Neural progenitor cell (in vitro differentiated cells): ENCODE measurements at regions not wholly inside any gene's neighbourhood (a gene's known extent, or its start where the extent isn't known, plus 50 kb on each side); places are given as distances from the start of the nearest gene placed in this dataset.

Experiments used
- DNase-seq: peaks from one replicate; pipeline ENCODE4 v3.0.0-alpha.2; 2016; ENCODE audit warnings: low spot score
- H2AFZ ChIP-seq: fragments of 200-600 bp; sonication (generic); replicated peaks from 2 replicates; pipeline ENCODE4 v1.6.1; 2016; ENCODE audit warnings: antibody characterized with exemption
- H3F3A ChIP-seq: fragments of 200-600 bp; sonication (generic); 2 replicates; pipeline ENCODE4 v1.6.1; 2016; ENCODE audit warnings: antibody characterized with exemption, low read depth
- H3K27ac ChIP-seq: fragments of 200-600 bp; sonication (generic); 2 replicates; pipeline ENCODE4 v1.5.1; 2016; ENCODE audit warnings: mild to moderate bottlenecking
- H3K27me3 ChIP-seq: fragments of 200-600 bp; sonication (generic); 2 replicates; pipeline ENCODE4 v1.6.1; 2016; ENCODE audit warnings: mild to moderate bottlenecking, moderate library complexity
- H3K36me3 ChIP-seq: fragments of 200-600 bp; sonication (generic); 2 replicates; pipeline ENCODE4 v1.5.1; 2016
- H3K4me1 ChIP-seq: fragments of 200-600 bp; sonication (generic); 2 replicates; pipeline ENCODE4 v1.6.1; 2016; ENCODE audit warnings: mixed run types
- H3K4me2 ChIP-seq: fragments of 200-600 bp; sonication (generic); 2 replicates; pipeline ENCODE4 v1.6.1; 2016
- H3K4me3 ChIP-seq: fragments of 200-600 bp; sonication (generic); 2 replicates; pipeline ENCODE4 v1.5.1; 2016
- H3K79me2 ChIP-seq: fragments of 200-600 bp; sonication (generic); 2 replicates; pipeline ENCODE4 v1.6.1; 2016; ENCODE audit warnings: low read depth
- H3K9ac ChIP-seq: fragments of 200-600 bp; sonication (generic); 2 replicates; pipeline ENCODE4 v1.6.1; 2016
- H3K9me3 ChIP-seq: fragments of 200-600 bp; sonication (generic); 2 replicates; pipeline ENCODE4 v1.5.1; 2016; ENCODE audit warnings: low read depth
- H4K20me1 ChIP-seq: fragments of 200-600 bp; sonication (generic); 2 replicates; pipeline ENCODE4 v1.6.1; 2016; ENCODE audit warnings: low read depth
- H3K27ac Mint-ChIP-seq: 3 replicates; pipeline ENCODE4 v1.8.0; 2021; ENCODE audit warnings: mixed read lengths
- H3K27me3 Mint-ChIP-seq: 2 replicates; pipeline ENCODE4 v1.8.0; 2022; ENCODE audit warnings: low read depth, mild to moderate bottlenecking, inconsistent platforms, moderate library complexity, mixed read lengths; ENCODE audit not compliant: insufficient read depth
- H3K36me3 Mint-ChIP-seq: 3 replicates; pipeline ENCODE4 v1.8.0; 2021; ENCODE audit warnings: mixed read lengths
- H3K4me1 Mint-ChIP-seq: 3 replicates; pipeline ENCODE4 v1.8.0; 2021; ENCODE audit warnings: mixed read lengths
- H3K4me3 Mint-ChIP-seq: 3 replicates; pipeline ENCODE4 v1.8.0; 2021; ENCODE audit warnings: mild to moderate bottlenecking, moderate library complexity, mixed read lengths
- H3K9me3 Mint-ChIP-seq: 3 replicates; pipeline ENCODE4 v1.8.0; 2020; ENCODE audit warnings: mixed read lengths
- EZH2 ChIP-seq: fragments of 200-600 bp; sonication (generic); IDR thresholded peaks from 2 replicates; pipeline ENCODE4 v1.6.1; 2017; ENCODE audit warnings: antibody characterized with exemption, mild to moderate bottlenecking, moderate library complexity
- EZH2phosphoT487 ChIP-seq: fragments of 200-600 bp; sonication (generic); IDR thresholded peaks from 2 replicates; pipeline ENCODE4 v1.6.1; 2017; ENCODE audit warnings: antibody characterized with exemption
- TF ChIP-seq, protein P1 (sequence below): fragments of 200-600 bp; sonication (generic); IDR thresholded peaks from 2 replicates; pipeline ENCODE4 v1.5.1; 2017; ENCODE audit warnings: antibody characterized with exemption, mild to moderate bottlenecking

DNA sequence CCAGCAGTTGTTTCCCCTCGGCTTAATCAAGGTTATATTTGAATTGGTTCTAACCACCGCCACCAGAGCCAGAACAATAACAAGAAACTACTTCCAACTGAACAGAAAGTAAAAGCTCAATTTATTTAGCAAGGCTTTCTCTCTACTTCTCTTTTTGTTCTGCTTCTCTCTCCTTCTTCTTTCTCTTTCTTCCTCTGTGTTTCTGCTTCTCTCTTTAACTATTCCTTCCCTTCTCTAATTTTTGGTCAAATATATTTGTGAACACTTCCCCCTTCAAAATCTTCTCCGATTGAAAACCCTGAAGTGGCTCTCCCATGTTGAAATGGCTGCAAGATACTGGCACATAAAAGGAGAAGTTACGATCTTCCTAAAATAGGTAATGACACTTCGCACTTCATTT, 1195.9 kb upstream of the PRKX start:
- TF ChIP-seq EZH2, result no peak
- TF ChIP-seq, protein P1, sequence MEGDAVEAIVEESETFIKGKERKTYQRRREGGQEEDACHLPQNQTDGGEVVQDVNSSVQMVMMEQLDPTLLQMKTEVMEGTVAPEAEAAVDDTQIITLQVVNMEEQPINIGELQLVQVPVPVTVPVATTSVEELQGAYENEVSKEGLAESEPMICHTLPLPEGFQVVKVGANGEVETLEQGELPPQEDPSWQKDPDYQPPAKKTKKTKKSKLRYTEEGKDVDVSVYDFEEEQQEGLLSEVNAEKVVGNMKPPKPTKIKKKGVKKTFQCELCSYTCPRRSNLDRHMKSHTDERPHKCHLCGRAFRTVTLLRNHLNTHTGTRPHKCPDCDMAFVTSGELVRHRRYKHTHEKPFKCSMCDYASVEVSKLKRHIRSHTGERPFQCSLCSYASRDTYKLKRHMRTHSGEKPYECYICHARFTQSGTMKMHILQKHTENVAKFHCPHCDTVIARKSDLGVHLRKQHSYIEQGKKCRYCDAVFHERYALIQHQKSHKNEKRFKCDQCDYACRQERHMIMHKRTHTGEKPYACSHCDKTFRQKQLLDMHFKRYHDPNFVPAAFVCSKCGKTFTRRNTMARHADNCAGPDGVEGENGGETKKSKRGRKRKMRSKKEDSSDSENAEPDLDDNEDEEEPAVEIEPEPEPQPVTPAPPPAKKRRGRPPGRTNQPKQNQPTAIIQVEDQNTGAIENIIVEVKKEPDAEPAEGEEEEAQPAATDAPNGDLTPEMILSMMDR, result no peak
- H3K4me1 Mint-ChIP-seq, result no peaks in the 10 kb centered on the region
- no peaks in the 10 kb centered on the region for H3K36me3 Mint-ChIP-seq

DNA sequence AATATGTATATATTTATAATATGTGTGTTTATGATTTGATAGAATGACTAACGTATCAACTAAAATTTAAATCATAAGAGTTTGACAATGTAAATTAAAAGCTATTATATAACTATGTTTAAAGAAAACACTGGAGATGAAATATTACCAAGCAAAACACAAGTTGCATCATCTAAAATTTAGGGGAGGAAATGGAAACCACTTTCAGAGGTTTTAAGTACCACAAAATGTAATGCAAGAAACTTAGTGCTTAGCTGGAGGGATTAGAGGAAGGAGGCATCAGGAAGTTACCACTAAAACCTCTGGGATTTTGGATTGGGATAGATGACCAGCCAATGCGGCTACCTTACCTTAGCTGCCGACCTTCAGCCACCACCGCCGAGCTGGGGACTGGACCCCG, 1192.1 kb upstream of the PRKX start:
- Histone ChIP-seq H3F3A (no peaks in the 10 kb centered on the region), H3K4me2 (no peak overlapping the region), H2AFZ (no peak overlapping the region), H3K4me3 (no peak overlapping the region), H3K27ac (no peak overlapping the region), H3K4me1 (no peaks in the 10 kb centered on the region), H3K79me2 (no peaks in the 10 kb centered on the region), H4K20me1 (no peaks in the 10 kb centered on the region), H3K9me3 (no peaks in the 10 kb centered on the region), H3K9ac (no peak overlapping the region), H3K36me3 (no peaks in the 10 kb centered on the region), H3K27me3 (no peaks in the 10 kb centered on the region)
- TF ChIP-seq, protein P1, result no peak
- TF ChIP-seq EZH2phosphoT487 (no peak), EZH2 (no peak)
- no peak overlapping the region for H3K4me3 Mint-ChIP-seq
- no peaks in the 10 kb centered on the region for H3K4me1 Mint-ChIP-seq
- no peaks in the 10 kb centered on the region for H3K27me3 Mint-ChIP-seq
- H3K9me3 Mint-ChIP-seq, result no peaks in the 10 kb centered on the region
- no peak overlapping the region for H3K27ac Mint-ChIP-seq
- no peak for DNase-seq
- no peaks in the 10 kb centered on the region for H3K36me3 Mint-ChIP-seq

More for the DNA sequence above, 1195.9 kb upstream of the PRKX start:
- Histone ChIP-seq H3K4me3 (no peak overlapping the region), H3K27me3 (no peaks in the 10 kb centered on the region), H3K36me3 (no peaks in the 10 kb centered on the region), H2AFZ (no peak overlapping the region), H3F3A (no peaks in the 10 kb centered on the region), H3K9me3 (no peaks in the 10 kb centered on the region), H3K4me2 (no peak overlapping the region), H4K20me1 (no peaks in the 10 kb centered on the region), H3K9ac (no peak overlapping the region), H3K4me1 (no peaks in the 10 kb centered on the region), H3K27ac (no peak overlapping the region), H3K79me2 (no peaks in the 10 kb centered on the region)
- H3K4me3 Mint-ChIP-seq, result no peak overlapping the region
- no peaks in the 10 kb centered on the region for H3K9me3 Mint-ChIP-seq
- DNase-seq, result no peak
- no peak overlapping the region for H3K27ac Mint-ChIP-seq
- no peaks in the 10 kb centered on the region for H3K27me3 Mint-ChIP-seq

DNA sequence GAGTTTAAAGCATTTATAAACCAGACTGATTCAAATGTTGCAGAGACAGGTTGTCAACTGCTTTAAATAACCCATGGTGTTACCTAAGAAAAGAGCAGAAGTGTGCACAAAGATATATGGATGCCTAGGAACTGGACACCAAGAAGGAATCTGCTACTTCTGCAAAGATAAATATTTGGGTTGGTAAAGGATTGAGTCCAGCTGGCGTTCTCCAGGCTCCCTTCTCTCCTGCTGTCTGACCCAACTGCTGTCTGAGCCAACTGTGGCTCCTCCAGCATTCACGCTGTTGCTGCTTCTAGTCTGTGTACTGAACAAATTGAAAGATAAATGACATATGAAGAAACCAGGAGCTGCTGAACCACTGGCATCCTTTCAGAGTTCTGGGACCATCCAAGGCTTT, 1167.8 kb upstream of the PRKX start:
- no peaks in the 10 kb centered on the region for H3K27me3 Mint-ChIP-seq
- Histone ChIP-seq H3K4me2 (no peak overlapping the region), H3K27me3 (no peaks in the 10 kb centered on the region), H3K4me1 (no peaks in the 10 kb centered on the region), H3K36me3 (no peaks in the 10 kb centered on the region), H3K27ac (no peak overlapping the region), H3K4me3 (no peak overlapping the region), H3K9me3 (no peaks in the 10 kb centered on the region), H3K79me2 (no peaks in the 10 kb centered on the region), H4K20me1 (no peaks in the 10 kb centered on the region), H2AFZ (no peak overlapping the region), H3K9ac (no peak overlapping the region), H3F3A (no peaks in the 10 kb centered on the region)
- no peak overlapping the region for H3K4me3 Mint-ChIP-seq
- no peak for DNase-seq
- H3K27ac Mint-ChIP-seq, result no peak overlapping the region
- peaks cover 3% of the 10 kb centered on the region for H3K4me1 Mint-ChIP-seq
- H3K36me3 Mint-ChIP-seq, result no peaks in the 10 kb centered on the region
- TF ChIP-seq EZH2phosphoT487, result no peak
- TF ChIP-seq EZH2, result no peak
- TF ChIP-seq, protein P1, result no peak
- peaks cover 8% of the 10 kb centered on the region for H3K9me3 Mint-ChIP-seq

DNA sequence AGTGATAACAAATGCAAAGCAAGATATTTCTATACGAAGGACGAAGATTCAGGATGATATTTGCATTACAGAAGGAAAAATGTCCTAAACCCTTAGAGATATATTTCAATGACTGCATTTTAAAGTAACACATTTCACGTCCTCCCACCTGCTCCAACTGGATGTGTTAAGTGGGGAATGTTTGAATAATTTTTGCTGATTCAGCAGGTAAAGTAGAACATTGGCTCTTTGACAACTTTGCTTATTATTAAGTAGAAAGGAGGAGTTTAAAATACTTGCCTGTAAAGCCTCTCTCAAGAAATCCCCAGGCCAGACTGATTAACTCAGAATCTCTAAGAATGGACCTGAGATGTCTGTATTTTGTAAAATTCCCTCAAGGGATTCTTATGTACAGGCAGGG, 1165.2 kb upstream of the PRKX start:
- H3K4me1 ChIP-seq, result no peaks in the 10 kb centered on the region

More for the DNA sequence above, 1165.2 kb upstream of the PRKX start:
- H3K9me3 ChIP-seq, result no peaks in the 10 kb centered on the region
- H3K36me3 ChIP-seq, result no peaks in the 10 kb centered on the region
- H3K4me2 ChIP-seq, result no peak overlapping the region
- DNase-seq, result no peak
- no peak overlapping the region for H3K4me3 ChIP-seq
- no peak overlapping the region for H3K27ac ChIP-seq
- no peak overlapping the region for H3K4me3 Mint-ChIP-seq
- H3K27me3 ChIP-seq, result no peaks in the 10 kb centered on the region
- H3K27ac Mint-ChIP-seq, result no peak overlapping the region
- H3F3A ChIP-seq, result no peaks in the 10 kb centered on the region
- no peak for TF ChIP-seq EZH2
- no peak for TF ChIP-seq EZH2phosphoT487
- no peaks in the 10 kb centered on the region for H3K79me2 ChIP-seq
- H3K4me1 Mint-ChIP-seq, result no peaks in the 10 kb centered on the region
- H4K20me1 ChIP-seq, result no peaks in the 10 kb centered on the region
- peaks cover 8% of the 10 kb centered on the region for H3K9me3 Mint-ChIP-seq
- no peak overlapping the region for H3K9ac ChIP-seq
- H3K36me3 Mint-ChIP-seq, result no peaks in the 10 kb centered on the region
- H2AFZ ChIP-seq, result no peak overlapping the region
- peaks cover 4% of the 10 kb centered on the region for H3K27me3 Mint-ChIP-seq
